NCI-H526 treated with DMSO at 0.1 percent for 48 hours (cell line): ENCODE measurements at regions not wholly inside any gene's neighbourhood (a gene's known extent, or its start where the extent isn't known, plus 50 kb on each side); places are given as distances from the start of the nearest gene placed in this dataset.

Experiments used
- DNase-seq: peaks from one replicate; lab custom pipeline; 2025; lab: John Stamatoyannopoulos, UW

DNA sequence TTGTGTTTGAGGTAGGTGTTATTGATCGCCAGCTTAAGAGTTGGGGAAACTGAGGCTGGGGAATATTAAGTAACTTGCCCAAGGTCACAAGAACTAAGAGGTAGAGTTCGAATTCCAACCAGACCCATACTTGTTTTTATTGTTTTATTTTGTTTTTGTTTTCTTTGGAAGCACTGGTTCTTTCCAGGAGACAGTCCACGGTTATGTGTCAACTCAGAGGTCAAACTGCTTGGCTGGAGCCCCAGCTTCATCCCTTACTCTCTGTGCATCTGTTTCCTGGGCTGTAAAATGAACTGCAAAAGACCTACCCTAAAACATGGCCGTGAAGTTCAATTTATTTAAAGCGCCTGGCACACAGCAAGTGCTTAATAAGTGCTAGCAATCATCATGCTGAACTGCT is 74.4 kb upstream of the MAP1LC3B2 start:
- DNase-seq: no peak

DNA sequence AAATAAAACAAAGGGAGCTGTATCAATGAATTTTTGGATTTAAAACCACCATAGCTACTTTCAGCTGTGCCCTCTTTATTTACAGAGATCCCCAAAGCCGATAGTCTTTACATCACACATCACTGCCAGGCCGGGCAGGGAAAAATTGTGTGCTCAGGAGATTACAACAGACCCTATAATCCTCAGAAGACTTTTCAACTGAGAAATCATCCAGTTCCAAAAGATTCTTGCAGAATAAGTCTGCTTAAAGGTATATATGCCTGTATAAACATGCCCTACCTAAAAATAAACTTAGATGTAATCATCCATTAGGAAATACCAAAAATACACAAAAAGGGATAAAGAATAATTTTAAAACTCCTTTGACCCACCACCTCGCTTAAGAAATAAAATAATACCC is 70.1 kb upstream of the MAP1LC3B2 start:
- DNase-seq: no peak

DNA sequence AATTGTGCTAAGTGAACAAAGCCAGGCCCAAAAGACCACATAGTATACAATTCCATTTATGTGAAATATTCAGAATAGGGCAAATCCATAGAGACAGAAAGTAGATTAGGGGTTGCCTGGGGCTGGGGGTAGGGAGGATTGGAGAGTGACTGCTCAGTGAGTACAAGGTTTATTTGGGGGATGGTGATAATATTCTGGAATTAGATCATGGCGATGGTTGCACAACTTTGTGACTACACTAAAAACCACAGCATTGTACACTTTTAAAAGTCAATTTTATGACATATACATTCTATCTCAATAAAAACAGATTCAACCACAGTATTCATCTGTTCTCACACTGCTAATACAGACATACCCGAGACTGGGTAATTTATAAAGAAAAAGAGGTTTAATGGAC is 68.7 kb upstream of the MAP1LC3B2 start:
- DNase-seq: no peak

DNA sequence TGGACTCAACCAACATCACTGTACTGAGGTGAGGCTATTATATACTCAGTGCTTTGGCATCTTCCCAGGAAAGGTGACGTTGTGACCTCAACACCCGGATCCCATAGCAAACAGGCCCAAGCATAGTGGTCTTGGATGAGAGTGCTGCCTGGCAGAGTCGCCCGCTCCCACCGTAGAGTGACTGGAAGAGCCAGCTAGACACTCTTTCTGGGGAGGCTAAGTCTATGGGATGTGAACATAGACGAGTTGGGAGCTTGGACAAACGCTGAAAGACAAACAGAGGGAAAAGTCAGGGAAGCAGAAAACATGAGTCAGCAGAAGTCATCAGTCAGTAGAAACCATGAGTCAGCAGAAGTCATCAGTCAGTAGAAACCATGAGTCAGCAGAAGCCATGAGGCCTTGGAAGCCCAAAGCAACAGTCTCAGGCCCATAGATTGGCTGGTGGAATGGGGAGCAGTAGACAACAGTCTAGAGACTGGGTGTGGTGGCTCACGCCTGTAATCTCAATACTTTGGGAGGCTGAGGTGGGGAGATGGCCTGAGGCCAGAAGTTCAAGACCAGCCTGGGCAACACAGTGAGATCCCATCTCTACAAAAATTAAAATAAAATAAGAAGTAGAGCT is 66.4 kb upstream of the MAP1LC3B2 start:
- DNase-seq: no peak

DNA sequence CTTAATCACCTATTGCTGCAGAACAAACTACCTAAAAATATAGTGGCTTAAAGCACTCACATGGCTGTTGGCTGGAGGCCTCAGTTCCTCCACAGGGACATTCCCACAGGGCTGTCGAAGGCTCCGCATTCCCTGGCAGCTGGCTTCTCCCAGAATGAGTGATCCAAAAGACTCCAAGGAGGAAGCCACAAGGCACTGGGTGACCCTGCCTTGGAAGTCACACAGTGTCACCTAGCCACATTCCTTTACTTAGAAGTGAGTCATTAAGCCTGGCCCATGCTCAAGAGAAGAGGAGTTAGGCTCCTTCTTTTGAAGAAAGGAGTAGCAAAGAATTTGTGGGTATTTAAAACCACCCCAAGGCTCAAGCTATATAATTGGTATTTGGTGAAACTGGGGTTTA is 63.9 kb upstream of the MAP1LC3B2 start:
- DNase-seq: no peak

DNA sequence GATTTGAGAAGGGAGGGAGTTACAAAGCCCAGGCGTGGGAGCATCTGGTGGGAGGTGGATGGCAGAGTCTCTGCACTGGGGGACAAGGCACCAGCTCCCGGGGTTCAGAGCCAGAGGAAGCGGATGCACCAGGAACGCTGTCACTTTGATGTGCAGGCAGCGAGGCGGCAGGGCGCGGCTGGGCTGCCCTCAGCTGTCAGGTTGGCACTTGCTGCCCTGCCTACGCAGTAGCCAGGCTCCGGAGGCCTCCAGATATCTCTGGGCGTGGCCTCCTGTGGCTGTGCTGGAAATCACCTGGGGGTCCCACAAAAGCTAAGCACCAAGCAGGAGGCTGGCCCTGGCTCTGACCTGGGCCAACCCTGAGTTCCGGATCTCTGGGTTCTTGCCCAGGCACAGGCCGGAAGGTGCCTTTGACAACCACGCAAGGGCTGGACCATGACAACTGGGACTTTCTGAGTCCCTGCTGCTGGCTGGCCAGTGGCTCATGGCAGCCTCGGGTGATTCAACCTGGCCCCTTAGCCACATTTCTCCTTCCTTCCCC is 62.1 kb upstream of the MAP1LC3B2 start:
- DNase-seq: no peak

DNA sequence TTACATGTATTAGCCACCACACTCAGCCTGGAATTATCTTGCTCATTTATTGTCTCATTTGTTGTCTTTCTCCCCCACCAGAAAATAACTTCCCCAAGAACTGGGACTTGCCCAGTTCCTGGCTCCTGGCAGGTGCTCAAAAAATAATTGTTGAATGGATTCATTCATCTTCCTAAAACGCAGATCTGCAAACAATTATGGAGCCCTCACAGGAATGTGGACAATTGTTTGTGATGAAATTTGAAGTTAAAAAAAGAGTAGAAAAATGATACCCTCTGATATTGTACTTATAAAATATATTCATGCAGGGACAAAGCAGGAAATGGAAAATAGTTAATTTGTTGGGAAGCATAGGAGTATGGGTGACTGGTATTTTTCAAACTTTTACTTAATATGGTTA is 60.7 kb upstream of the MAP1LC3B2 start:
- no peak for DNase-seq

DNA sequence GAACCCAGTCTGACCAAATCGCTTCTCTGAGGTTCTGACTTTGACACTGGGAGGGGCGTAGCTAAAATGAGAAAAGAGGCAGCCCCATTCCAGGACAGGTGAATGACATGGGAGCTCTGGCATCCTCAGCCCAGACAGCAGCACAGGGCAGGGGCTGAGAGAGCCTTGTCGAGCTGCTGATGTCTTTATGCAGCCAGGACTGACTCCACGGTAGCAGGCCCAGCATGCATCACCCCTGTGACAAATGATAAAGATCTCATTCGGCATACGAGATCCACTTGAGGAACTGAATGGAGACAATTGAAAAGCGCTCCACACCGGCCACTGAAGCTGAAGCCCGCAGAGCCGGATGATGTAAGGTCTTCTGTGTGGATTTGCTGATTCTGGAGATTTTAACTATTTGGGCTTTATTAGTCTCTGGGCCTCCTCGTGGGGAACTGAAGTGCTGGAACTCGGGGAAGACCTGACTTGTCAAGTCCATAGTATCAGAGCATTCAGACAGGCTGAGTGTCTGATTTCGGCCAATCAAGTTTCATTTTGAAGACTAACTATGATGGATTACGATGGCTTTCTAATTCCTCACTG is 56.9 kb upstream of the MAP1LC3B2 start:
- no peak for DNase-seq

DNA sequence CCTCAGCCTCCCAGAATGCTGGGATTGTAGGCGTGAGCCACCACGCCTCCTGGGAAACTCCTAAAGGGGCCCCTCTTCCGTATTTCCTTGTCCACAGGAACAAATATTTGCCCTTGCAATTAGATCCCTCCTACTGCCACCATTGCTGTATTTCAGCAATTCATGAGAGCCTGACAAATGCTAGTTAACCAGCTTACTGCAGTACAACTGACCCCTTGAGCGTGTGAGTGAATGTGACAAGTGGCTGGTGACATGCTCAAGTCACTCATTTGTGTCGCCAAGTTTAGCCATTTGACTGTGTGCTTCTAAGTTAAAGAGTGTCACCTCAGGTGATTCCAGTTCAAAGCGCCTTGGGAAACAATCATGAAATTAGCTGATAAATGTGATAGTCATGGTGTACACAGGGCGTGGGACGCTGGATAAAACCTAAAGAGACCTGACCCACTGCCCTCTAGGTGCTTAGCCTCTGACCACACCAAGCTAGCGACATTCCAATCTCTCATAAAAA is 56.1 kb upstream of the MAP1LC3B2 start:
- DNase-seq: no peak

DNA sequence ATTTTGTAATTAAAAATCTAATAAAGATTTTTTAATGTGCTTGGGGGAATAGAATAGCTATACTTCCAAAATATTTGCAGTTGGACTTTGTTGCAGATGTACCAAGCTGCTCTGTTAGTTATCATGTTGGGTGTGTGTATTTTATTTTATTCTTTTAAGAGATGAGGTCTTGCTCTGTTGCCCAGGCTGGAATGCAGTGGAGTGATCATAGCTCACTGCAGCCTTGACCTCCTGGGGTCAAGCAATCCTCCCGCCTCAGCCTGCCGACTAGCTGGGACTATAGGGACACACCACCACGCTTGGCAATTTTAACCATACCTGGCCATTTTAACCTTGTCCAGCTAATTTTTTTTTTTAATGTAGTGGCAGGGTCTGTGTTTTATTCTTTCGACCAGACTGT is 54.7 kb upstream of the MAP1LC3B2 start:
- no peak for DNase-seq

DNA sequence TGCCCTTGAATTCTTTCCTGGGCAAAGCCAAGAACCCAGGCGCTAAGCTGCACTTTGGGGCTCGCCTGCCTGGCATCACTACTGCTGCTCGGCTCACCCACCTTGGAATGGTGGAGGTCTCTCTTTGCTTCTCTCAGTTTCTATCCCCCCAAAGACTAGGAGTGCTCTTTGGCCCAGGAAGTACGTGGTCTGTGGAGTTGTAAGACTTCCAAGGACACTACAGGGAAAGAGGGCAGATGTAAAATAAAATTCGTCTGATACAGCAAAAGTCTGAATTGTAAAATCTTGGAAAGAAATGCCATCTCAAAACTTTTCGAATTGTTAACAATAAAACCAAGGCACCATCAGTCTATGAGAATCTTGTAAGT is 52.5 kb upstream of the MAP1LC3B2 start:
- DNase-seq: no peak

DNA sequence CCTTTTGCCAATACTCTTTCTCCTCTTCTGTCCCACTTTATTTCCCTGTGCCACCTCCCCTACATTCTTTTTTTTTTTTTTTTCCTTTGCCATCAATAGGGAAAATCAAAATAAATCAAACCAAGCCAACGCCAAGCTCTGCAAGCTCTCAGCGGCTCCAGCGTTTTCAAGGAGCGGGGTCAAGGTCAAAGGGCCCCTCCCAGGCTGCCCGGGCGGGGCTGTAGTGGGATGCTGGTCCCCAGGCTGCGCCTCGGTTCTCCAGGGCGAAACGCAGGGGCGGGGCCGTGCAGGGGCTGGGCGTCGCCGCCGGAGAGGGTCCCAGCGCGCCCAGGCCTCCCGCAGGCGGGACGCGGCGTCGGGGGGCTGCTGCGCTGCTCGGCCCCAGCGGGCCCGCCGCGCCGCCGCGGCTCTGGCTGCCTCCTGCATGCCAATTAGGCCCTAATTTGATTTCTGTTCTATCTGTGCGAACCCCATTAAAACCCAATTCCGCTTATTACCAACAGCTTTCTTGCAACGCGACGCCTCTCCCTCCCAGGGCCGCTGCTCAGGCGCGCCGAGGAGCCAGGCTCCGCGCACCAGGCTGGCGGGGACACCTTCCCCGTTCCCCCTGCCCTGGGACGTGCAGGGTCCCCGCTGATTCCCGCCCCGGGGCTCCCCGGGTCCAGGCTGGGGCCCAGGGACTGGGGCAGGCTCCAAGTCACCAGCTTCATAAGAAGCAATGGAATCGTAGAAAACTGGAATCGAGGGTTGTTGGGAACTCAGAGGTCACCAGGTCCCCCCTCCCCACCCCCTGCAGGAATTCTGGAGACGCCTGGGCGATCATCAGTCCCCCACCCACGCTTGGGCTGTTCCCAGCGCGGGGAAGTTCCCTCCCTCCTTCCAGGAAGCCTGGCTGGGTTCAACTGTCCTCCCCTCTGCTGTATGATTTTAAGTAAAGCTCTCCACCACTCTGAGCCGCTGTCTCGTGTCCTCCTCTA is 50.7 kb upstream of the MAP1LC3B2 start:
- peak; percentile 10 for DNase-seq
